ENCODE measurements at regions not wholly inside any gene's neighbourhood (a gene's known extent, or its start where the extent isn't known, plus 50 kb on each side); places are given as distances from the start of the nearest gene placed in this dataset.
A peak's percentile ranks its signal among the peaks of the same experiment; 100 is the strongest.
"Not testable (repeated sequence)": the region's sequence is repeated elsewhere in the genome, so short reads cannot be mapped to it uniquely, and the experiment has no call there.

DNA sequence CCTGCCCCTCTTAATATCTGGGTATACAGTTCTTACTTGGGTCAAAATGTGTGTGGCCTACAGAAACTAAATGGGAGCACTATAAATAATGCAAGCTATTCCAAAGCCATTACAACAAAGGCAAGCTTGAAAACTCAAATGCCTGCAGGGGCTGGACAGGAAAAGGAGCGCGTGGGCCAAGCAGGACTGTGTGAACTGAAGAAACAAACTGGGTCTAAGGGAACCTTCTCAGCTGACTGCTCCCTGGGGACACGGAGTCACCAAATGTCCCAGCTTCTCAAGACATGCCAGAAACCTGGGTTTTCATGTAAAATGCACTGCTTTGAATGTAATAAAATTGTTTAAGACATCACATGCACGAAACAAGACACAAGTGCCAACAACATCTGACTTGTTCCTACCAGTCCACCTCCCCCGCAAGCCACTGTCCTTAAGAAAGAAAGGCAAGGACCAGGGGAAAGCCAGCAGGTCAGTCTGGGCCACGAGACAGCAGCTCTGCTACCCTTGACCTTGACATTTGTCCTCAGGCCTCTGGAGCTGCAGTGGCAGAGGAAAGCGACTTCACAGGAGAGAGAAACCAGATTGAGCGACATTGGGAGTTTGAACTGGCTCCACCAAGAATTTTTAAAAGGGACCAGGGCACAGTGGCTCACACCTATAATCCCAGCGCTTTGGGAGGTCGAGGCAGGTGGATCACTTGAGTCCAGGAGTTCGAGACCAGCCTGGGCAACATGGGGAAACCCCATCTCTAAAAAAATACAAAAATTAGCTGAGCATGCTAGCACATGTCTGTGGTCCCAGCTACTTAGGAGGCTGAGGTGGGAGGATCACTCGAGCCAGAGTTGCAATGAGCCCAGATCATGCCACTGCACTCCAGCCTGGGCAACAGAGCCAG is 89.7 kb upstream of the SH3BP4 start:
- DNase-seq, result no peak

DNA sequence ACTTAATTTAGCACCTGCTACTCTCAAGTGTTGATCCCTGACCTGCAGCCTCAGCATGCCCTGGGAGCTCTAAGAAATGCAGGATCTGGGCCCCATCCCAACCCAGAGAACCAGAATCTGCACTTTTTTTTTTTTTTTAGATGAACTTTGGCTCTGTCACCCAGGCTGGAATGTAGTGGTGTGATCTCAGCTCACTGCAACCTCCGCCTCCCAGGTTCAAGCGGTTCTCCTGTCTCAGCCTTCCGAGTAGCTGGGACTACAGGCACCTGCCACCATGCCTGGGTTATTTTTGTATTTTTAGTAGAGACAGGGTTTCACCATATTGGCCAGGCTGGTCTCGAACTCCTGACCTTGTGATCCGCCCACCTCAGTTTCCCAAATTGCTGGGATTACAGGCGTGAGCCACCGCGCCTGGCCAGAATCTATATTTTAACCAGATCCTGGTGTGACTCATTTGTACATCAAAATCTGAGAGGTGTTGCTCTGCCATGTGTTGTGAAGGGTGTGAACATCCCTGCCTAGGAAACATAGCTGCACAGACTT is 92.4 kb upstream of the SH3BP4 start:
- DNase-seq, result not testable (repeated sequence)

DNA sequence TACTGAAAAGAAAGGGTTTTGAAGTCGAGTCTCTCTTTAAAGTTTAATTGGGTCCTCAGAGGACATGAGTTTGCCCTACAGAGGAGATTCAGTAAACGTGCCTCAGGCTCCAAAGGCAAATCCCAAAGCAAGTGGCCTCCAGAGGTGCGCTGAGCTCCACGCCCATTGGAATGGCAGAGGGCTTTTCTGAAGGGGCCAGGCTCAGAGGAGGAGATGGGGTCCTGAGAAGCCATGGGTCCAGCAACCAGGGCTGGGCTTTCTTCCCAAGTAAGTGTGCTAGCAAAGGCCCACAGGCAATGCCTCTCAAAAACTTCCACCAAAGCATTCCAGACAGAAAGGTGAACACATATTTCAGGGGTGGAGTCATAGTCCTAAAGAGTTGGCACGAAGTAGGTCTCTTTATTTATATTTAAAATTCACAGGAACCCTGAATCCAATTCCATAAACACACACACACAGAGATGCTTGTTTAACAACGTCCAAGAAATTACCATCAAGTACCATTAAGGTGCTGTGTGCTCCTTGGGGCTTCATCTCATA is 93.0 kb upstream of the SH3BP4 start:
- no peak for DNase-seq

DNA sequence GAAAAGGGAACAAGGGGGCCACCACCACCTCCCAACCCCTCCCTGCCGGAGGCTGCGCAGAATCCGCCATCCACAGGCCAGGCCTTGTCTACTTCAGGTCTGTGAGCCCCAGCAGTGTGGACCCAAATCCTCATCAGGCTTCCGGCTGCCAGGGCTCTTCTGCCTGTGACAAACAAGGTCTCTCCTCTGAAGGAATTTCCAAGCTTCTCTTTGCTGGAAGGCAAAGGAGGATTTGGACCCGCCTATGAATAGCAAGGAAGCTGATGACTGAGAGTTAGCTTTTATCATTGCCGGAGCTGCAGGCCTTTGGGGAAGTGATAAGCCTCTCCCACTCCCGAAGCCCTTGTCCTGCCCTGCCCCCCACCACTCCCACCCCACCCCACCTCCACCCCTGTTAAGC is 93.7 kb upstream of the SH3BP4 start:
- no peak for DNase-seq

DNA sequence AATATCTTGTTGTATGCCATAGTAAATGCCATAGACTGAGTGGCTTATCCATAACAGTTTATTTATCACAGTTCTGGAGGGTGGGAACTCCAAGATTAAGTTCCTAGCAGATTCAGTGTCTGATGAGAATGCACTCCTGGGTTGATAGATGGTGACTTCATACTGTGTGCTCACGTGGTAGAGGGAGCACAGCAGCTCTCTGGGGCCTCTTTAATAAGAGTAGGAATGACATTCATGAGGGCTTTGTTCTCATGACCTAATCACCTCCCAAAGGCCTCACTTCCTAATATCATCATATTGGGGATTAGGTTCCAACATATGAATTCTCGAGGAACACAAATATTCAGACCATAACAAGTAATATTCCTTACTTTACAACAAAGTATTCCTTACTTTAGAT is 98.1 kb upstream of the SH3BP4 start:
- DNase-seq, result no peak

DNA sequence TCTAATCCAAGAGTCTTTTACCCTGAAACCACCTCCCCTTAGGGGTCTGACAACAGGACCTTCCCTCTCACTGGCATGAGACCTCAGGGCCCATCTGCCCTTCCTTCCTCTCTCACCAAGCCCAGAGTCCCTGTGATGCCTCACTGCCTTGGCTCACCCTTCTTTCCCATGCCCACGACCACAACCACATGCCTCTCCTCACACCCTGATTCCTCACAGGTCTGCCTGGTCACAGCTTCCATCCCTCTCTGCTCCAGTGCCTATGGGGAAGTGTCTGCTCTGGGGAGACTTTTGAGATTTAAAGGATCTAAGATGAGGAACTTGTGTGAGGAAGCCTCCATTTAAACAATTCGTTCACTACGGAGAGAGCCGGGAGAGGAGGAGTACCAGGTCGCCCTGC is 98.9 kb upstream of the SH3BP4 start:
- DNase-seq, result no peak

DNA sequence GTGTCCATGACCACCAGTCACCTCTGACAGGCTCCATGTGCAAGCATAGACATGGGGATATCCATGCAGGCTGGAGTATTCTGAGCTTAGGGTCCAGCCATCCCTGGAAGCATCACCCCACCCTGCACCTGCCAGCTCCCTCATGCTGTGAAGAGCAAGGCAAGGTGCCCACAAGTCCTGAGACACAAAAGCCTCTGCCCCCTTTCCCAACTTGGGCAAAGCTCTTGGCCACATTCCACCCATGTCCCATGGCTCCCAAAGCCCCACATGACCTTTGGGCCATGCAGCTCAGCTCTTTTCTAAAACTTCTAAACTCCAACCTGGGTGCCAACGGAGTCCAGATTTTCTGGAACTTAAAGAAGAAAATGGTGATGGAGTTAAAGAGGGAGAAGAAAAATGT is 99.8 kb upstream of the SH3BP4 start:
- no peak for DNase-seq

DNA sequence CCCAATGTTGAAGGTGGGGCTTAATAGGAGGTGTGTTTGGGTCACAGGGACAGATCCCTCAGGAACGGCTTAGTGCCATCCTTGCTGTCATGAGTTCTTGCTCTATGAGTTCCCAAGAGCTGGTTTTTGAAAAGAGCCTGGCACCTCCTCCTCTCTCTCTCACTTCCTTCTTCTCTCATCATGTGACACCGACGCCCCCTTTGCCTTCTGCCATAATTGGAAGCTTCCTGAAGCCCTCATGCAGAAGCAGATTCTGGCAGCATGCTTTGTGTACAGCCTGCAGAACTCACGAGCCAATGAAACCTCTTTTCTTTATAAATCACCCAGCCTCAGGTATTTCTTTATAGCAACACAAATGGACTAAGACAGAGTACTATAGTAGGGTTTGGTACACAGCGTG is 100.4 kb upstream of the SH3BP4 start:
- no peak for DNase-seq

DNA sequence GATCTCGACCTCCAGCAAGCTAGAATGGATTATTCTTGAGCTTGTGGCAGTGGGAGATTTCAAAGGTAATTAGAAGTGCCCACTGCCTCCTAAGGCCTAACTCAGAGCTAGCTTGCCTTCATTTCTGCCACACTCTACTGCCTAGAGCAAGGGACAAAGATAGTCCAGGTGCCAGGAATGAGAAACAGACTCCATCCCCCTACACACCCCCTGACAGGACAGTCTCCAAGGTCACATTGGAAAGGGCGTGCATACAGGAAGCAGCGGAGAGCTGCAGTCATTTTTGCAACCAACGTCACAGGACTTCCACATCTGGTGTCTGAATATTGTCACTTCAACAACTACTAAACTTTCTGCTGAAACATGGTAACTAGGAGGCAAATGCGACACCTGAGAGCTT is 101.0 kb upstream of the SH3BP4 start:
- DNase-seq, result no peak

DNA sequence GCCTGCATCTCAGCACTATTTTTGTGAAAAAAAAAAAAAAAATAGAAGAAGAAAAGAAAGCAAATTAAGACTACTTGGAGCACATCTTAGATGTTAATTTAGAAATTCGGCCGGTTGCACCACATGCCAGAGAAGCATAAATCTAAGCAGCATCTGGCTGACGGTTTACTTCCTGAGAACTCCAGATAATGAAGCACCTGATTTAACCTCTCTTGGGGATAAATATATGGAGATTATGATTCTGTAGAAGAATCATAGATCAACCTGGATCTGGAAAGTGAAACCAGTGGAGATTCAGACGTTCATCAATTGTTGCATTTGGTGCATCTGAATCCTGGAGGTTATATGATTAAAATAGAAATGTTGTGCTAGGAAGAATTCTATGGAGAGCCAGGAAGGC is 102.1 kb upstream of the SH3BP4 start:
- DNase-seq, result no peak

DNA sequence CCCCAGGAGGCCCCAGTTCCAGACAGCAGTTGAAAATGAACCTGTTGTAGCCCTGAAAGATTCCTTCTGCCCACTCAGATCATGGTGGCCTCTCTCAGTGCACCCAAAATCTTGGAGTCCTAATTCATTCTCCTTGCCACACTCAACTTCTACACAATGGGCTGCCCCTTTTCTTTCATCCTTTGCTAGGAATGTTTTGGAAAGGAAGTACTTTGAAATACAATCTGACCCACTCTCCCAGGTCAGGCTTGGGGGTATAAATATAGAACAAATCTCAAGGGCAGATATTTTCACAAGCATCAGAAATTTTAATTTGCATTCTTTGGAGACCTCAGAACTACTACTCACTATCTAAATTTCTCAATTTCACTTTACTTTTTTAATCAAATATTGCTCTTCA is 103.2 kb upstream of the SH3BP4 start:
- no peak for DNase-seq

DNA sequence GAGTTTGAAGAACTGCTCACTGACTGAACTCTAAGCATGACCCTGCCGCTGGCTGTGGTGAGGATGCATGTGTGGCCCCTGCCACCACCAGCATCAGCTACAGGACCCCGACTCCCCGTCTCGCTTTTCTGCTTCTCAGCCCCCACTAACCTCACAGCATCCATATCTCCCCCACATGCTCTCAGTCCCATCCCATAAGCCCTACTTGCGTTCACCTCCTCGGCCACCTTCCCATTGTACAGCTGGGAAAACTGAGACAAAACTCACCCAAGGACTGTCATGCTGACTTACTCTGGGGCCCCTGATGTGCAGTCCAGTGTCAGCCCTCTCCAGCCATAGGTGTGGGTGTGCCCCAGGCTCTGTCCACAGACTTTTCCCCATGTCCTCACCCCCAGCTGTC is 104.2 kb upstream of the SH3BP4 start:
- DNase-seq, result no peak

DNA sequence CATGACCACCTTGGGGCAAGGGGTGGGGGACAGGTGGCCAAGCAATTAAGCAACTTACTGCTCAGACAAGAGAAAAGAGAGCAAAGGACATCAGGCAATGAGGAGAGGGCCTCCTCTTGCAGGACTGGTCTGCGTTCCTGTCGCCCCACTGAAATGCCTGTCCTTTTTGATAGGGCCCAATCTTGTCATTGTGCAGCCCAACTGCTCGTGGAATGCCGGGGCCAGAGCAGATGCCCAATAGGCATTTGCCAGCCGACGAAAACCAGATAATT is 104.5 kb upstream of the SH3BP4 start:
- DNase-seq, result no peak

DNA sequence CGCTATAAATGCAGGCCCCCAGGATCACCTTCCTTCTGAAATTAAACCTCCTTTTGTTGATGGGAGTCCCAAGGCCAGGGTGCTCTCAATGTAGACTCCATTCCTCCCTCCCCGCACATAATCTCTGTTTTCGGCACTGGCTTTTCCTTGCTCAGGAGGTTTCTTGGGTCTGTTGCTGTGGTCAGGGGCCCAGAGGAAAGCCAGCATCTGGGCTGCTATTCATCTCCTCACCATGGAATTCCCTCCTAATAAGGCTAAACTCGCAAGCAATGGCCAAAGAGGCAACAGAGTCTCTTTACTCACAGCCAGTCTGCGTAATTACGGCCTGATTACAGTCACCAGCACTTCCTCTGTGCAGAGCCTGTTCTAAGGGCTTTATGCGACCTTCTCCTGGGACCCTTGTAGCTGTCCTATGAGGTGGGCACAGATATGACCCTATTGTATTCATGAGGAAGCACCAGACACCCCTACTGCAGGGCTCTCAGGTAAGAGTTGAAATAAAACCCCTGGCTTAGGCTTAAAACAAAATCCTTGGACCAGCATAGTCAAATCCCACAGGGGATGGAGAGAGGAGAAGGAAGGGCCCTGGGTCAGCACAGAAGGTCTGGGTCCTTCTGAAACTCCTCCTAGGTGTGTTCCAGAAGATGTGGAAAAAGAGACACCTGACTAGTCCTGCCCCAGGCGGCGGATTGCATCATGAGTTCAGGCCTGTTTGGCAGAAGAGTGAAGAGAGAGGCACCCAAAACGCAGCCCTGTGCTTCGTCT is 105.0 kb upstream of the SH3BP4 start:
- no peak for DNase-seq

DNA sequence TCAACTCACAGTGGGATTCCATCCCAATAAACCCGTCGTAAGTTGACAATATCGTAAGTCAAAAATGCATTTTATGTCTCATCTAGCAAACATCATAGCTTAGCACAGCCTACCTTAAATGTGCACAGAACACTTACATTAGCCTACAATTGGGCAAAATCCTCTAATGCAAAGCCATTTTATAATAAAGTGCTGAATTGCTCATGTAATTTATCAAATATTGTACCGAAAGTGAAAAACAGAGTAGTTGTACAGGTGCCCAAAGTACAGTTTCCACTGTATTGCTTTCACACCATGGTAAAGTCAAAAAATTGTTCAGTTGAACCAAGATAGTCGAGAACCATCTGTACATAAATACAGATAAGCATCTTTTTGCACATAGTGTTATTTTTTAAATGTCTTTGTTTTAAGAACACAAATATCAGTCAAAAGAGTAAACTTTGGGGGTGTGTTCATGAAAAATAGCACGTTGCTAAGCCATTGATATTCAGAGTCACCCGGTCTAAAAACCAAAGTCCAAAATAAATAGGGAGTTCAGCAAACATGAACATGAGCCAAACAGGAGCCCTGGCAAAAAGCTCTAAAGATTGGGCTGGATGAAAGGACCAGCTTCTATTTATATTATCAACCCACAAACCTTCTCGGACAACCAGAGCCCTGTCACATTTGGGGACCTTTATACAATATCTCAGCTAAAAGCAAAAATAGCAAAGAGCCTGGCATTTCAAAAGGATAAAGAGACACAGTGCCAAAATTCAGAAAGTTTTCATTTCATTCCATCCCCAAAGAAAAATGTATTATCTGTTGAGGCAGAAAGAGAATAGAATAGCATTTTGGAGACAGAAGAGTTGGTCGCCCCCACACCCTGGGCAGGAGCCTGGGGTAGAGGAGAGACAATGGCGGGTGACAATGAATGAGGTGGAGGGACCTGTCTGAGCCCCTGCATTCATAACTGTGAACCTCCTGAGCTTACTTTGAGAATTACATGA is 105.9 kb upstream of the SH3BP4 start:
- DNase-seq, result no peak

DNA sequence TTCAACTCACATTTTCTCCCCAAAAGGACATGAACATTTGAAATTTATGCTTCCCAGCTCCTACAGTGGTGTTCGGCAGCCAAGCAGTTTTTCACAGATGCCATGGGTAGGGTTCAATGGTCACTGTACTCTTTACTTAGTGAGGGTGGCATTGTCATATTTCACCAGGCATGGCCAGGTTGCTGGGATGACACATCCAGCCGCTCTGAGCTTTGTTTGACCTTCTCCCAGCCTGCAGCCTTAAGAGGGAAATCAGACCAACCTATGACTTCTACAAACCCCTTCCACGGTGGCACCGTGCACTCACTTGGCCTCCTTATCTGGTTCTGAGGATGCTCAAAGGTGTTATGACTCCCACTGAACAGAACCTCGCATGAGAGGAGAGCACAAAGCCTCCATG is 108.4 kb upstream of the SH3BP4 start:
- DNase-seq, result no peak

DNA sequence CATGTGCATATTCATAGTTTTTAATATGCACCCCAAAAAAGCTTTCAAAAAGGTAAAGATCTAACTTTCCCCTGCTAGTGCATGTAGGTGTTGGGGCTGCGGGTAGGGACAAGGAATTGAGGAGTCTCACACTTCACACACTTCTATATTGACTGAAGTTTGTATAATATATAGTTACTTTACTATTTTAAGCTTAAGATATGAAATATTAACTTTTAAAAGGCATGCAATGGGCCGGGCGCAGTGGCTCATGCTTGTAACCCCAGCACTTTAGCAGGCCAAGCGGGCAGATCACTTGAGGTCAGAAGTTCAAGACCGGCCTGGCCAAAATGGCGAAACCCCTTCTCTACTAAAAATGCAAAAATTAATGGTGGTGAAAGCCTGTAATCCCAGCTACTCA is 109.1 kb upstream of the SH3BP4 start:
- no peak for DNase-seq

DNA sequence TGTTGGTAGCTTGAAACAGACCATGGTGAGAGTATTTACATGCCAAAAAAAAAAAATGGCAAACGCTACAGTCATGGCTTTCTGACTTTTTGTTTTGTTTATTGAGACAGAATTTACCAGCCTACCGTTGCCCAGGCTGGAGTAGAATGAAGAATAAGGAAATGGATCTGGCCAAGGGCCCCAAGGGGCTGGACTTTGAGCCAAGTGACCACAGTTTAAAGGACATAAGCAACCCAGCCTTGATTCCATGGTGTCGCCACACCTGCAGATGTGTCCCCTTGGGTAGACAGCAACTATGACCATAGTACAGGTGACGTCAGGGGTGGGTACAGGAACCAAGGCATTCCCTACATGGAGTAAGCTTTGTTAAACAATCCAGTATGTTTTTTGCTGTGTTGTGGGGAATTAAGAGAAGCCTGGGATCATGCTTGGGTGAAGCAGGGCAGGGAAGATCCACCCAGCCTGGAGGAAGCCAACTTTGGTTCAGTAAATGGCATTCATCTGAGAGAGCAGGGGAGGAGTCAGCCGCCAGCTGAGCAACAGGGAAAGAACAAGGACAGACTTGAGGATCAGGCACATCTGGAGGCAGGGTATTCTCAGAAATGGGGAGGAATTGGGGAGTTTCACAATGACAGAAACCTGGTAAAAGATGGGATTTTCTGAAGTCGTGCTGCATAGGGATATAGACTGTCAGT is 110.3 kb upstream of the SH3BP4 start:
- no peak for DNase-seq

DNA sequence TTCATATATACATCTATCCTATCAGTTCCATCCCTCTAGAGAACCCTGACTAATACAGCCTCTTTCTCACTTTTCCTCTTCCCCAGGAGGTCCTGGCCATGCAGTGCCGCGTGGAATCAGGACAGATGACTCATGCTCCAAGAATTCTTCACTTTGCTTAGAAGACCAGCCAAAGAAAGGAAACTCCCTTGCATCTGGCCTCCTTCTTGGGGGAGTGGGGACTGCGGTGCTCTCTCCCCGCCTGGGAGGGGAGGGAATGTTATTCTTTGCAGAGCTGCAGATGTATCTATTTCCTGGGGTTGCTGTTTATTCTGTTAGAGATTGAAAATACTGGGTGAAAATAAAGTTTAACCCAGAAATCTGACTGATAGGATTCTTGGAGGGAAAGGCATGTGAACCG is 111.5 kb upstream of the SH3BP4 start:
- DNase-seq, result peak; percentile 98

DNA sequence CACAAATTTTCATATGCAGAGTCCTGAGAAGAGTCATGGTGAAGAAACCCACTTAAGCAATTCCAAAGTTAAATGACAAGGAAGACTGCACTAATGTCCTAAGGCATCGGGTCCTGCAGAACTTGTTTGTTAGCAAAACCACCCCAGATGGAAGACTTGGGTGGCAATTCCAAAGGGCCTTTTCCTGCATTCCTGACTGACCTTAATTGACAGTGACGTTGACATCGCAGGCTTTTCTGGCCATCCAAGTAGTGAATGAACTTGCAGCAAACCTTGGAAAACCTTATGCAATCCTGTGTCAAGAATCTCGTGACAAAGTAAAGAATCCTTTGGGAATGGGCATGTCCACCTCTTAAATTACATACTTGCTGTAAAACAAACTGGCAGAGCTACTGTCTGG is 112.5 kb upstream of the SH3BP4 start:
- peak; percentile 17 for DNase-seq

DNA sequence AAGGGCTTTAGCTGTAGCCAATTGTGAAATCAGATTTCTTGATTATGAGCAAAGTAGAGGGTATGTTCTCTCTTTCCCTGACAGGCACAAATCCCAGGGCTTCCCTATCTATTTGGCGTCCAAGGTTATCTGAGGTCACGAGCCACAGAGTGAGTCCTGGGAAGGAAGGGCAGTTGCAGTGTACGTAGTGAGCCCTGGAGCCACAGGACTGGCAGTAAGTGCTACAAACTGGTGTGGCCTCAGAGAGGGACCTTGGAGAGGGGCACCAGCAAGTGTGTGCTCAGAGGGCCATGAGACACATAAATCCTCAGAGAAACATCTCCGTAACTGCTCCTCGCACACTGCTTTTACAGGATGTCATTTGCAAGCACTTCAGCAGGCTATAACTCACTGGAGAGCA is 115.5 kb upstream of the SH3BP4 start:
- DNase-seq, result no peak

DNA sequence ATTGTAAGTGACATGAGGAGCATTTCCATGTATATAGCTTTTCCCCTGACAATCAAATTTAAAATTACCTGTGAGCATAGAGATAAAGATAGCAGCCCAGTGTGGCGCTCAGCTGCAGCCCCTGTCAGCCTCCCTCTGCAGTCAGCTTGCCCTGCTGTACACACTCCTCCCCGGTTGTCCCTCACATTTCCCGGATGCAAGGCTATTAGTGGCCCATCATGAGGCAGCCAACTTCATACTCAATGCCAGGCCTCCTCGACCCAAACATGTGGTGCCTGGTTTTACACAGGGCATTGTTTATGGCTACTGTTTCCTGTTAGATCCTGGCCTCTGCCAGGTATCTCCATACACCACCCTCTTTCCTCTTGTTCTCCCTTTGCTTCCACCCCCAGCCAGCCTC is 116.1 kb upstream of the SH3BP4 start:
- no peak for DNase-seq
